B cell (primary cell): ENCODE measurements at regions not wholly inside any gene's neighbourhood (a gene's known extent, or its start where the extent isn't known, plus 50 kb on each side); places are given as distances from the start of the nearest gene placed in this dataset.

Experiments
- ATAC-seq: fragments of 200-7000 bp; cut with Tn5 transposase; one replicate; pipeline ENCODE4 v1.10.0; 2021; ENCODE audit warnings: low read depth, mild to moderate bottlenecking, moderate number of reproducible peaks, moderate library complexity
- CTCF ChIA-PET: fragments of 350-600 bp; sonication (Branson Sonifier 250); formaldehyde crosslinking; loops from one replicate; lab custom pipeline; 2021; ENCODE audit warnings: antibody characterized with exemption, inconsistent platforms; lab: Charles Lee
- POLR2A ChIA-PET: fragments of 350-600 bp; sonication (Branson Sonifier 250); formaldehyde crosslinking; loops from one replicate; lab custom pipeline; 2021; ENCODE audit warnings: antibody characterized with exemption; lab: Charles Lee
- DNase-seq: peaks from one replicate; pipeline ENCODE4 v3.0.0; 2013
- H2AFZ ChIP-seq: 2 replicates; pipeline ENCODE4 v1.6.1; 2012; ENCODE audit warnings: mild to moderate bottlenecking, low read depth, low read length; ENCODE audit not compliant: insufficient read depth, poor library complexity, severe bottlenecking
- H3K27ac ChIP-seq, 2 donors: 1 replicate in 1 of 2; 2 replicates in 1 of 2; pipeline ENCODE4 v1.5.1; 2012 to 2013; ENCODE audit warnings: low read length in 2 of 2, mild to moderate bottlenecking in 2 of 2, moderate library complexity in 1 of 2
- H3K27me3 ChIP-seq, 4 experiments: fragments of 200-600 bp in 1 of 4; sonication (generic) in 1 of 4; replicated peaks in 1 of 4; 1 replicate in 2 of 4; 2 replicates in 2 of 4; pipeline versions ENCODE4 v1.6.1 to v1.7.0; 2013 to 2016; ENCODE audit warnings: low read length in 3 of 4, mild to moderate bottlenecking in 2 of 4, mixed read lengths in 1 of 4, moderate library complexity in 1 of 4; ENCODE audit not compliant: insufficient read depth in 4 of 4, control insufficient read depth in 3 of 4; ENCODE audit errors: control extremely low read depth in 1 of 4
- H3K36me3 ChIP-seq, 2 experiments: replicated peaks in 1 of 2; 1 replicate in 1 of 2; 2 replicates in 1 of 2; pipeline versions ENCODE4 v1.6.1 to v1.7.1; 2013; ENCODE audit warnings: low read length in 1 of 2; ENCODE audit not compliant: insufficient read depth in 2 of 2, control insufficient read depth in 1 of 2; ENCODE audit errors: control extremely low read depth in 1 of 2, extremely low read depth in 1 of 2
- H3K4me1 ChIP-seq, 2 donors: fragments of 200-600 bp in 1 of 2; sonication (generic) in 1 of 2; 1 replicate in 1 of 2; 2 replicates in 1 of 2; pipeline versions ENCODE4 v1.5.1 to v1.6.1; 2013 to 2017; ENCODE audit warnings: low read length in 2 of 2; ENCODE audit not compliant: control insufficient read depth in 2 of 2, insufficient read depth in 2 of 2
- H3K4me2 ChIP-seq: replicated peaks from 2 replicates; pipeline ENCODE3; 2012; ENCODE audit warnings: mild to moderate bottlenecking, low read depth, low read length; ENCODE audit not compliant: poor library complexity, severe bottlenecking
- H3K4me3 ChIP-seq, 5 experiments: fragments of 200-600 bp in 1 of 5; sonication (generic) in 1 of 5; 1 replicate in 3 of 5; 2 replicates in 2 of 5; pipeline versions ENCODE4 v1.5.1 to v1.7.0; 2011 to 2016; ENCODE audit warnings: low read length in 4 of 5, mild to moderate bottlenecking in 4 of 5, low read depth in 2 of 5, control low read depth in 1 of 5, moderate library complexity in 1 of 5; ENCODE audit not compliant: insufficient read depth in 1 of 5; ENCODE audit errors: control extremely low read depth in 1 of 5, extremely low read depth in 1 of 5
- H3K79me2 ChIP-seq: fragments of 200-600 bp; sonication (generic); one replicate; pipeline ENCODE4 v1.6.0; 2016; ENCODE audit warnings: low read length; ENCODE audit not compliant: control insufficient read depth, insufficient read depth
- H3K9ac ChIP-seq: fragments of 200-600 bp; sonication (generic); 2 replicates; pipeline ENCODE4 v1.6.1; 2017; ENCODE audit warnings: mild to moderate bottlenecking, low read length, moderate library complexity
- H3K9me3 ChIP-seq, 3 donors: one replicate each; pipeline versions ENCODE4 v1.6.1 to v1.7.1; 2013; ENCODE audit warnings: low read length in 2 of 3; ENCODE audit not compliant: control insufficient read depth in 2 of 3, insufficient read depth in 1 of 3; ENCODE audit errors: control extremely low read depth in 1 of 3
- H4K20me1 ChIP-seq: 2 replicates; pipeline ENCODE4 v1.6.0; 2012; ENCODE audit warnings: mild to moderate bottlenecking, low read length; ENCODE audit not compliant: insufficient read depth, control insufficient read depth, poor library complexity, severe bottlenecking
- H3K27ac Mint-ChIP-seq: one replicate; pipeline ENCODE4 v1.8.0; 2021; ENCODE audit warnings: mixed read lengths
- H3K27me3 Mint-ChIP-seq: one replicate; pipeline ENCODE4 v1.8.0; 2021; ENCODE audit warnings: mixed read lengths
- H3K4me1 Mint-ChIP-seq: one replicate; pipeline ENCODE4 v1.8.0; 2021; ENCODE audit warnings: mixed read lengths
- H3K4me3 Mint-ChIP-seq: one replicate; pipeline ENCODE4 v1.8.0; 2021; ENCODE audit warnings: mixed read lengths
- H3K9me3 Mint-ChIP-seq: one replicate; pipeline ENCODE4 v1.8.0; 2022; ENCODE audit warnings: mixed read lengths; ENCODE audit not compliant: insufficient read depth
- EZH2 ChIP-seq: IDR thresholded peaks from 2 replicates; pipeline ENCODE4 v1.6.1; 2012; ENCODE audit warnings: borderline replicate concordance, low read depth, mild to moderate bottlenecking, moderate library complexity, low read length; ENCODE audit not compliant: insufficient read depth, poor library complexity, severe bottlenecking
- WGBS: methylation state at CpG from one replicate; pipeline ENCODE4 v1.1.5; 2013; ENCODE audit warnings: missing lambda C conversion rate; ENCODE audit not compliant: insufficient coverage; 5-methylcytosine and 5-hydroxymethylcytosine counted together
- intact Hi-C: fragments of 100-400 bp; cut with micrococcal nuclease; formaldehyde crosslinking; loops from one replicate; pipeline ENCODE4 v1.10.0; 2022
- TF ChIP-seq, protein P1 (sequence below): fragments of 200-600 bp; IDR thresholded peaks from one replicate; pipeline ENCODE4 v1.8.0; 2022; ENCODE audit warnings: antibody characterized with exemption, mild to moderate bottlenecking

DNA sequence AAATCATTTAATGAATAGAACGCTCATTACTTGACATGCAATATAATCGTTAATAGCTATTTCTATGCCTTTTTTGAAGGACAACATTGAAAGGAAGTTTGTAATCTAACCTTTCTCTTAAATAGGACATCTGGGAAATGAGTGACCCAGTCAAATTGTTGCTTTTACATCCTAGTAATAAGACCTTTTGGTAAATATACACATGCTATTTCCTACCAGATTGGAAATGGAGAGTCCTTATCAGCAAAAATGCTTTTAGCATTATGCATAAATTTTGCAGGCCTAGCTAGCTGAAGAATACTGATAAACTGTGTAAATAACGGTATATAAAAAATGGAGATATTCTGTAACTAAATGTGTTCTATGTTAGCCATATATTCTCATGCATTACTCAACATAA is 567.3 kb upstream of the DSEL start:
- no peaks in the 10 kb centered on the region for H3K27me3 Mint-ChIP-seq
- no peak overlapping the region for H3K27ac Mint-ChIP-seq
- H2AFZ ChIP-seq, result no peak overlapping the region
- no peaks in the 10 kb centered on the region for H3K27me3 ChIP-seq
- POLR2A ChIA-PET, result no interaction called here
- H3K4me3 ChIP-seq, result no peak overlapping the region
- no CpG with 5 or more reads among the region's 3 CpGs for whole genome bisulfite sequencing
- intact Hi-C loops, result no loop called here
- no peaks in the 10 kb centered on the region for H3K9me3 ChIP-seq
- no peak overlapping the region for H3K9ac ChIP-seq
- peaks cover 3% of the 10 kb centered on the region for H3K9me3 Mint-ChIP-seq
- H3K79me2 ChIP-seq, result no peaks in the 10 kb centered on the region
- no peak overlapping the region for H3K4me2 ChIP-seq
- no peaks in the 10 kb centered on the region for H3K36me3 ChIP-seq
- no peak for DNase-seq
- H3K4me1 Mint-ChIP-seq, result no peaks in the 10 kb centered on the region
- CTCF ChIA-PET, result no interaction called here
- H3K4me1 ChIP-seq, result no peaks in the 10 kb centered on the region
- no peak for ATAC-seq
- TF ChIP-seq, protein P1, sequence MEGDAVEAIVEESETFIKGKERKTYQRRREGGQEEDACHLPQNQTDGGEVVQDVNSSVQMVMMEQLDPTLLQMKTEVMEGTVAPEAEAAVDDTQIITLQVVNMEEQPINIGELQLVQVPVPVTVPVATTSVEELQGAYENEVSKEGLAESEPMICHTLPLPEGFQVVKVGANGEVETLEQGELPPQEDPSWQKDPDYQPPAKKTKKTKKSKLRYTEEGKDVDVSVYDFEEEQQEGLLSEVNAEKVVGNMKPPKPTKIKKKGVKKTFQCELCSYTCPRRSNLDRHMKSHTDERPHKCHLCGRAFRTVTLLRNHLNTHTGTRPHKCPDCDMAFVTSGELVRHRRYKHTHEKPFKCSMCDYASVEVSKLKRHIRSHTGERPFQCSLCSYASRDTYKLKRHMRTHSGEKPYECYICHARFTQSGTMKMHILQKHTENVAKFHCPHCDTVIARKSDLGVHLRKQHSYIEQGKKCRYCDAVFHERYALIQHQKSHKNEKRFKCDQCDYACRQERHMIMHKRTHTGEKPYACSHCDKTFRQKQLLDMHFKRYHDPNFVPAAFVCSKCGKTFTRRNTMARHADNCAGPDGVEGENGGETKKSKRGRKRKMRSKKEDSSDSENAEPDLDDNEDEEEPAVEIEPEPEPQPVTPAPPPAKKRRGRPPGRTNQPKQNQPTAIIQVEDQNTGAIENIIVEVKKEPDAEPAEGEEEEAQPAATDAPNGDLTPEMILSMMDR, result no peak
- no peak for TF ChIP-seq EZH2
- H3K27ac ChIP-seq, result no peak overlapping the region
- H4K20me1 ChIP-seq, result no peaks in the 10 kb centered on the region
- no peak overlapping the region for H3K4me3 Mint-ChIP-seq

DNA sequence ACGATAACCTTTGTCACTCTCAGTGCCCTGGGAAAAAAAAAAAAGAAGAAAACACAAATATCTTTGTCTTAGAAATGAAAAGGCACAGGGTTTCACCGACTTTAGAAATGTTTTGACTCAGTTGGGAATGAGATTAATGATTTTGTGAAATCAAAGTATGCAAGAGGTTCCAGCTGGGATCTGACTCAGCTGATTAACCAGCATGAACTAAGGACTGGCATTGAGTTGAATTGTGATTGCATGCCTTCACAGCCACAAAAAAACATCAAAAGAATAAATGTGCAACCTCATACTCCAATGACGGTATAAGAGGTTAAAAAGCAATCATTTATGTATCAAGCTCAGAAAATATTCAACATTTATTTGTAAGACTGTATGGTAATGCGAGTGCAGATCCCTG is 566.6 kb upstream of the DSEL start:
- no peaks in the 10 kb centered on the region for H3K9me3 ChIP-seq
- no peaks in the 10 kb centered on the region for H3K27me3 ChIP-seq
- no peak overlapping the region for H3K27ac Mint-ChIP-seq
- H3K27ac ChIP-seq, result no peak overlapping the region
- H3K9me3 Mint-ChIP-seq, result peaks cover 3% of the 10 kb centered on the region
- intact Hi-C loops, result no loop called here
- WGBS, result 40% methylated on average over 1 of the region's 4 CpGs
- H3K4me3 ChIP-seq, result no peak overlapping the region
- POLR2A ChIA-PET, result no interaction called here
- no peaks in the 10 kb centered on the region for H4K20me1 ChIP-seq
- DNase-seq, result no peak
- H3K4me1 ChIP-seq, result no peaks in the 10 kb centered on the region
- H2AFZ ChIP-seq, result no peak overlapping the region
- no peak for ATAC-seq
- no peak overlapping the region for H3K9ac ChIP-seq
- no peaks in the 10 kb centered on the region for H3K27me3 Mint-ChIP-seq
- H3K4me1 Mint-ChIP-seq, result no peaks in the 10 kb centered on the region
- H3K79me2 ChIP-seq, result no peaks in the 10 kb centered on the region
- no peak overlapping the region for H3K4me2 ChIP-seq
- no peak for TF ChIP-seq EZH2
- TF ChIP-seq, protein P1, result no peak
- CTCF ChIA-PET, result no interaction called here
- no peaks in the 10 kb centered on the region for H3K36me3 ChIP-seq
- H3K4me3 Mint-ChIP-seq, result no peak overlapping the region
